HepG2 (cell line): ENCODE measurements at regions not wholly inside any gene's neighbourhood (a gene's known extent, or its start where the extent isn't known, plus 50 kb on each side); places are given as distances from the start of the nearest gene placed in this dataset.

ENCODE experiments used
- CCAR2 ChIP-seq: fragments of 200-400 bp; formaldehyde crosslinking; optimal IDR thresholded peaks from 2 replicates; pipeline ENCODE3; 2018; ENCODE audit warnings: low read depth, mild to moderate bottlenecking, low read length, moderate library complexity
- MAZ ChIP-seq, 2 experiments: sonication (generic) in 1 of 2; formaldehyde crosslinking in 1 of 2; IDR thresholded peaks; 2 replicates each; pipeline versions ENCODE4 v1.5.0 to v1.6.1; 2012 to 2020; ENCODE audit warnings: low read depth in 2 of 2, mild to moderate bottlenecking in 2 of 2, borderline replicate concordance in 1 of 2, improper control_type of control experiment in 1 of 2, low read length in 1 of 2, missing genetic modification reagents in 1 of 2, moderate library complexity in 1 of 2
- MNT ChIP-seq: fragments of 450-650 bp; IDR thresholded peaks from 2 replicates; pipeline ENCODE4 v1.6.1; 2016
- NFATC3 ChIP-seq: sonication (generic); formaldehyde crosslinking; IDR thresholded peaks from 2 replicates; pipeline ENCODE4 v1.5.1; 2020; ENCODE audit warnings: mild to moderate bottlenecking, missing genetic modification reagents
- PAWR ChIP-seq: sonication (generic); formaldehyde crosslinking; IDR thresholded peaks from 2 replicates; pipeline ENCODE4 v1.4.0; 2020; ENCODE audit warnings: missing genetic modification reagents, mild to moderate bottlenecking, borderline replicate concordance
- SOX6 ChIP-seq, 2 experiments: fragments of 450-650 bp in 1 of 2; sonication (generic) in 1 of 2; formaldehyde crosslinking in 1 of 2; IDR thresholded peaks; 2 replicates each; pipeline versions ENCODE4 v1.4.0 to v1.6.1; 2017 to 2020; ENCODE audit warnings: antibody characterized with exemption in 1 of 2, mild to moderate bottlenecking in 1 of 2, missing genetic modification reagents in 1 of 2
- TEAD3 ChIP-seq: optimal IDR thresholded peaks from 2 replicates; pipeline ENCODE3; 2016; ENCODE audit warnings: borderline replicate concordance
- ZFP1 ChIP-seq: IDR thresholded peaks from 2 replicates; pipeline ENCODE4 v1.6.1; 2016
- ZNF142 ChIP-seq: sonication (generic); formaldehyde crosslinking; IDR thresholded peaks from 2 replicates; pipeline ENCODE4 v1.4.0; 2020; ENCODE audit warnings: missing genetic modification reagents
- ZNF224 ChIP-seq: sonication (generic); formaldehyde crosslinking; IDR thresholded peaks from 2 replicates; pipeline ENCODE4 v1.5.0; 2020; ENCODE audit warnings: mild to moderate bottlenecking, missing genetic modification reagents
- ZNF430 ChIP-seq: sonication (generic); formaldehyde crosslinking; IDR thresholded peaks from 2 replicates; pipeline ENCODE4 v1.9.0; 2021; ENCODE audit warnings: mild to moderate bottlenecking, missing genetic modification reagents
- ZNF563 ChIP-seq: sonication (generic); formaldehyde crosslinking; IDR thresholded peaks from 2 replicates; pipeline ENCODE4 v1.8.0; 2022; ENCODE audit warnings: mild to moderate bottlenecking, moderate library complexity, missing genetic modification reagents
- ZNF644 ChIP-seq: IDR thresholded peaks from 2 replicates; pipeline ENCODE4 v1.6.1; 2016; ENCODE audit warnings: low read depth
- ZNF687 ChIP-seq: sonication (generic); formaldehyde crosslinking; IDR thresholded peaks from 2 replicates; pipeline ENCODE4 v1.5.1; 2020; ENCODE audit warnings: mild to moderate bottlenecking, missing genetic modification reagents, moderate library complexity
- TF ChIP-seq, protein P1 (sequence below): sonication (generic); formaldehyde crosslinking; IDR thresholded peaks from 2 replicates; pipeline ENCODE4 v1.8.1; 2023; ENCODE audit warnings: mild to moderate bottlenecking, missing genetic modification reagents

- TF ChIP-seq ZNF687 (CRISPR knock-in tag): peak; percentile 36; the same call in 1 of the 2 replicates
- TF ChIP-seq ZNF430 (CRISPR knock-in tag): no peak
- TF ChIP-seq NFATC3 (CRISPR knock-in tag): no peak
- no peak for TF ChIP-seq CCAR2
- TF ChIP-seq ZNF224: no peak
- TF ChIP-seq MAZ (IDR thresholded peaks at IDR 0.05; ENCODE audit: borderline replicate concordance, low read depth, low read length): no peak
- no peak for TF ChIP-seq MAZ (CRISPR knock-in tag; IDR thresholded peaks at IDR 0.05; ENCODE audit: low read depth)
- TF ChIP-seq TEAD3 (CRISPR knock-in tag): peak; percentile 89
- TF ChIP-seq ZNF563: no peak
- TF ChIP-seq ZNF644 (CRISPR knock-in tag): peak; percentile 66; the same call in 1 of the 2 replicates
- TF ChIP-seq SOX6 (IDR thresholded peaks at IDR 0.05): no peak
- 0 out of 2 replicates have a peak, but pooled peaks have one; percentile 24 for TF ChIP-seq SOX6 (CRISPR knock-in tag; IDR thresholded peaks at IDR 0.05)
- TF ChIP-seq PAWR (CRISPR knock-in tag): no peak
- TF ChIP-seq ZNF142 (CRISPR knock-in tag): no peak
- TF ChIP-seq ZFP1 (CRISPR knock-in tag): no peak
- TF ChIP-seq, protein P1, sequence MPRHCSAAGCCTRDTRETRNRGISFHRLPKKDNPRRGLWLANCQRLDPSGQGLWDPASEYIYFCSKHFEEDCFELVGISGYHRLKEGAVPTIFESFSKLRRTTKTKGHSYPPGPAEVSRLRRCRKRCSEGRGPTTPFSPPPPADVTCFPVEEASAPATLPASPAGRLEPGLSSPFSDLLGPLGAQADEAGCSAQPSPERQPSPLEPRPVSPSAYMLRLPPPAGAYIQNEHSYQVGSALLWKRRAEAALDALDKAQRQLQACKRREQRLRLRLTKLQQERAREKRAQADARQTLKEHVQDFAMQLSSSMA (CRISPR knock-in tag): 0 out of 2 replicates have a peak, but pooled peaks have one; percentile 36
- no peak for TF ChIP-seq MNT
Observed at GRCh38 chr17:37824534-37825485, 80.0 kb upstream of the HNF1B start (continued).
